ENCODE measurements at regions not wholly inside any gene's neighbourhood (a gene's known extent, or its start where the extent isn't known, plus 50 kb on each side); places are given as distances from the start of the nearest gene placed in this dataset.
"Not testable (repeated sequence)": the region's sequence is repeated elsewhere in the genome, so short reads cannot be mapped to it uniquely, and the experiment has no call there.

DNA sequence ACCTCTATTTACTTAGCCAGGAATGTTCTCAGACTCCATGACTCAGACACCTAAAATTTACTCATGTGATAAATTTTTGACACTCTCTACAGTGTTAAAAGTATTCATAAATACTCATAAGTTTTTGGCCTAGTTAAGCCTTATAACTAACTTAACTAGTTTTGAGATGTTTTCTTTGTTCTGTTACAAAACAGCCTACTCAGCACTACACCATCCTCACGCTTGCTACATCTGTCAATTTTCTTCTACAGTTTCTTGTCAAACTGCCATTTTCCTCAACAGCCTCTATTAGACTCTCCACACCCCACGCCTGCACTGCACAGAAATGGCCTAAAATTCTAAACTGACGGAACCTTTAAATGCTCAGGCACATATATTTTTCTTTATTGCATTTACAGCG, 195.5 kb downstream of the ANXA1 start:
- no peak for DNase-seq

DNA sequence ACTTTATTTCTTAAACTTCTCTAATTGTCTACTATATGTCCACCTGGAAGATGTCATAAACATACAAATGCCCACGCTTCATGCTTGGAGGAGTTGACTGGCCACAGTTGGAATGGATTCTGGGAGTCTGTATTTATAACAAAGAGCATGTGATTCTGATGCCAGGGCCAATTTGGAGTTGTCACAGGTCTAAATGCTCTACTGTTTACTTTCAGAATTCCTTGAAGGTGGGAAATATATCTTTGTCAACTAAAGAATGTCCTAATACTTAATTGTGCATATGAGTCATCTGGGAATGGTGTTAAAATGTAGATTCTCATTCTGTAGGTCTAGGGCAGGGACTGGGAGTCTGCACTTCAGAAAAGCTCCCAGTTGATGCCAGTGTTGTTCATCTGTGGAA, 196.1 kb downstream of the ANXA1 start:
- DNase-seq: no peak

DNA sequence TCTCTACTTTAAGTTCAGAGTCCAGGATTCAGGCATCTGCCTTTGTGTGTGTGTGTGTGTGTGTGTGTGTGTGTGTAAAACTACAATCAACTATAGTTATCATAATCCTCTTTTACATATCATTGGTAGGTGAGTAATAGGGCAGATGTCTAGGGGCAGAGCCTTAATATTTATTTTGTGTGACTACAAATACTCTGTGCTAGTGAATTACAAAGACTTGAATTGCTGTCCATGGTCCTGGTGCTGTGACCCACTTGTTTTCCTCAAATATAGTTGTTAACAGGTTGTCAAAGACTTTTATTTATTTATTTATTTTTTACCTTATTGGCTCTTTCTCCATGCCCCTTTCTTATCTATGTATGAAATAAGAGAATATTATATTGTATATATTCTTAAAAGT, 196.8 kb downstream of the ANXA1 start:
- DNase-seq: no peak

- no peak for DNase-seq
Observed at GRCh38 chr9:73349476-73349875, 197.8 kb downstream of the ANXA1 start.

DNA sequence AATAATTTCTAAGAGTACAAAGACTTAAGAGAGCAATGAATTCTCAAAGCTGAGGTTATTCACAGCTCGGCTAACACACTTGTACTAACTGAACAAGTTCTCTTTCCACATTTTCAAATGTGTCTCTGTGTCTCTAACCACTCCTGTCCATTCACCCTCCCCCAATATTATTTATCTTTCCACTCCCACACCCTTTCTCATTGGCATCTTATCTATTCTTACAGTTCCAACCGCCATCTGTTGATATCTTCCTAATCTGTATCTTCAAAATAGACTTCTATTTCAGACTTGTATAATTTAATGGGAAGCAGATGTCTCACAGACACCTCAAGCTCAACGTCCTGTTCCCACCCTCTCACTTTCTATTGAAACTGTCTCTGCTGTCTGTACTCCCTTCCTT, 205.9 kb downstream of the ANXA1 start:
- no peak for DNase-seq

DNA sequence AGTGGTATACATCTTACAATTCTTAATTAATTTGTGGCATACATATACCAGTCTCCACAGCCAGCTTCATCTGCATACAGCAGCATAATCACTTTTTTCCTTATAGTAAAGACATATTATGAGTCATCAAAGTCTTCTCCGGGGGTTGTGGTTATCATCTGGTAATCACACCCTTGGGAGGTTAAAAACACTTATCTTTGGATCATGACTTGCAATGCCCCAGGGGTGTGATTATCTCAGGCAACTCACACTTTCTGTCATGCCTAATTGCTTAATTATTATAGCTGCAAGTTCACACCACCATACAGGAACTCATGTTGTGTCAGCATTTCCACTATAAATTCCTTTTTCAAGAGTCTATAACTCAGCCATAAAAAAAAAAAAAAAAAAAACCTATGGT, 218.4 kb downstream of the ANXA1 start:
- no peak for DNase-seq

GRCh38 chr9:73371801-73372200, 220.1 kb downstream of the ANXA1 start:
- DNase-seq: no peak

- DNase-seq: no peak
Observed at GRCh38 chr9:73380411-73380810, 228.7 kb downstream of the ANXA1 start.

- no peak for DNase-seq
Observed at GRCh38 chr9:73402081-73403028, 250.7 kb downstream of the ANXA1 start.

- DNase-seq: no peak
Observed at GRCh38 chr9:73411494-73411893, 259.8 kb downstream of the ANXA1 start.

DNA sequence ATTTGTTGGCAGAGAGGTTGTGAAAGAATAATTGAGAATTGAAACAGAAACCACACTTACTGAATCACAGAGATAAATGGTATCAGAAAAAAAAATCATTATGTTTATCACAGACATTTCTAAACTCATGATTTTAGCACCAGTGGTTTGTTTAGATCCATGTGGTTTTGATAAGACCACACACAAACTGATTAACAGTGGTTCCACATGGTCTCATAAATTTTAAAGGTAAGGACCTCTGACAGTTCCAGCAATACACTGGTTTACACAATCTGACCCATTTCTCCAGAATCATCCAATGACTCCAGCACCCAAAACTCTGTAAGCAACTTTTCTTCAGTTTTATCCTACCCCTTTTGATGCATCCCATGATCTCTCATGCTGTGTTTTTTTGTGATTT, 261.2 kb downstream of the ANXA1 start:
- no peak for DNase-seq

DNA sequence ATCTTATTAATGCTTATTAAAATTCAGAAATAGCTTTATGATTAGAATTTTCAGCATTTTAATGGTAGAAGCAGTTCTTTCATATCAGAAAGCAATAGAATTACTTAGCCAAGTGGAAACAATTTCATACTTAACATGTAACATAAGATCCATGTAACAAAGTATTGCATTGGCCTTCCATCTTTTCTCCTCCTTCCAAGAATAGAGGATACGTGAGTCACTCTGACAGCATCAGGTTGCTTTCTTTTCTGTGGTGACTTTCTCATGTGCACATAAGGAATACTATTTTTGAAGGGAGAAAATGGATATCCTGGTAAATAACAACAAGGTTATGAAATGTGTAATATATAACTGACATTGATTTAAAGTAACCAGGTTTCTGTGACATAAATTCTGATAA, 272.2 kb downstream of the ANXA1 start:
- no peak for DNase-seq

DNA sequence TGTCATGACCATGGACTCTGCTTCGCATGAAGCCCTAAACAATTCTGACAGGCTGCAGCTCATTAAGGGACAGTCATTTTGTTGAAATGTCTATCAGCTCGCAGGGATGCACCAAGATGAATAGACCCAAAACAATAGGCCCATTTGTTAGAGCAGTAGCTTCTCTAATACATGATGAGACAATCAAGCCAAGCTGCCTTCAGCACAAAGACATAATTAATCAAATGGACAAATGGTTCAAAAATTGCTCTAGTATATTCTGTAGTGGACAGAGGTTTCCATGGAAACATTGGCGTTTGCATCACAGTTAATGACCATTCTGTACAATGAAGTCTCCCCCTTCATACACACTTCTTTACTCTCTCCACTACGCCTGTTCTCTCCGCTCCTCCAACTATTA, 274.6 kb downstream of the ANXA1 start:
- DNase-seq: no peak

DNA sequence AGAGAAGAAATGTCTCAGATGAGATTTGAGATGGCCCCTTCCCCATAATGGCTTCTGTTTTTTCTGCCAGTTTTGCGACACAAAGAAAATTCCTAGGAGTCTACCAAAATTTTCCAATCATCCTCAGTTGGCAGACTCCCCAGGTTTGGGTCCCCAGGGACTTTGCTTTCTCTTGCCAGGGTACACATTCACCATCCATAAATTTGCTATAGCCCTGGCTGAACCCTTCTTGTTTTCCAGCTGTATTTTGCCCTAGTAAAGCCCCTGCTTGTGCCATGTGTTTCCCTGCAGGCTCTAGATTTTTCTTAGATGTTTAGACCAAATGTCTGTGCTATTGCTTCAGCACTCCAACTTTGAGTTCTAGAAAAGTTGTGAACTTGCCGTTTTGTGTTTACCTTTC, 283.2 kb downstream of the ANXA1 start:
- no peak for DNase-seq

GRCh38 chr9:73437758-73438157, 286.1 kb downstream of the ANXA1 start:
- DNase-seq: no peak

GRCh38 chr9:73439839-73440238, 288.2 kb downstream of the ANXA1 start:
- not testable (repeated sequence) for DNase-seq

DNA sequence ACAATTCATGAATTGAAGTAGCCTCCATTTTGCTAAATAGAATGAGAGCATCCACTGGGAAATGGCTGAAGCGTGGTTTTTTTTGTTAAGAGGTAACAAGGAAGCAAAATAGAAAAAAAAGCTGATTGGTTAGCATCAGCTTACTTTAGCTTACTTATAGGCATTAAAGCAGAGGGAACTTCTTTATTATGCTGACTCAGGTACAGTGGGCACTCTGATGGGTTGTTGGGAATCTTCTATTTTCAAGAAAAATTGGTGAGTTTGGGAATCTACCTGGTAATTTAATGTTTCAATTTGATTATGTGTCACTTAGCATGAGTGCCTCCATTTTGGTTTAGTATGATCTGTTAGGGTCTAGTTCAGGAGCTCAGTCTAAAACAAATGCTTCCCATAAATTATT, 289.6 kb downstream of the ANXA1 start:
- DNase-seq: no peak

DNA sequence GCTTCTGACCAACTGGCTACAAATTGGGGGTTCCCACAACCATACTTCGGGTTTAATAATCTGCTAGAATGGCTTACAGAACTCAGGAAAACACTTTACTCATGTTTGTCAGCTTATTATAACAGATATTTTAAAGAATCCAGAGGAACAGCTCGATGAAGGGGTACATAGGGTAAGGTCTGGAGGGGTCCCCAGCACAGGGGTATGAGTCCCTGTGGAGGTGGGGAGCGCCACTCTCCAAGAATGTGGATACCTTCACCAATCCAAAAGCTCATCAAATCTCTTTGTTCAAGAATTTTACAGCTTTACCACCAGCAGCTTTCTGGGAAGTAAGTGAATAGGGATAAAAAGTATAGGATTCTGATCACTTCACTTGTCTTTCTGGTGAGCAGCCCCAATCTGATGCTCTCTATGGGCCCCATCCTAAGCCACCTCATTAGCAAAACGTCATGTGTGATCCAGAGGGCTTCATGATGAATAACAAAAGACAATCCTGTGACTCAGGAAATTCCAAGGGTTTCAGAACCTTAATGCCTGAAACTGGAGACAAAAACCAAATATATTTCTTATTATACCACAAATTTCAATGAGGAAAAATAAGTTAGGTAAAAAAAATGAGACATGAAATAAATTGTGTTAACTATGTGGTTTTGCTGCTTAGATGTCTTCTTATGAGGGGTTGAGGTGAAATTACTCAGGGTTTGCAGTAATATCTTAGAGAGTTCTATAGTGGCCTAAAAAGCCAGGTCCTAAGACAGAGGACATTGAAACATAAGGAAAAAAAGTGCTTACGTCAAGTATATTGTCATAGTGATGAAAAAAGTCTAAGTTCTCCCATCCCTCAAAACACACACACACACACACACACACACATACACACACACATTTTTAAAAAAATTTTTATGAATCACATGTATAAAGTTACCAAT, 290.5 kb downstream of the ANXA1 start:
- no peak for DNase-seq

DNA sequence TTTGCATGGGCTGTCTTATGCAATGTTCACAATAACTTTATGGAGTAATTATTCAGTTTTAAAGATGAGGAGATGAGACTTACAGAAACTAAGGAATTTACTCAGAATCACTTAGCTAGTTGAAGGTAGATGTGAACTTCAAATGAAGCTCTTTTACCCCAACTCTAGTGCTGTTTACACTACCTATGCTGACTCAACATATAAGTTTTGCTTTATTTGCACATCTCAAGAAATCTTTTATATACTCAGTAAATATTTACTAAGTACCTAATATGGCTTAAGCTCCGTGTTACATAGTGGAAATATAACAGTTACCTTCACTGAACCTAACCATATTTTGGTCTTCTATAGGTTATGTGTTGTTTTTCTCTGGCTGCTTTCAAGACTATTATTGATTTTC, 293.2 kb downstream of the ANXA1 start:
- DNase-seq: no peak

DNA sequence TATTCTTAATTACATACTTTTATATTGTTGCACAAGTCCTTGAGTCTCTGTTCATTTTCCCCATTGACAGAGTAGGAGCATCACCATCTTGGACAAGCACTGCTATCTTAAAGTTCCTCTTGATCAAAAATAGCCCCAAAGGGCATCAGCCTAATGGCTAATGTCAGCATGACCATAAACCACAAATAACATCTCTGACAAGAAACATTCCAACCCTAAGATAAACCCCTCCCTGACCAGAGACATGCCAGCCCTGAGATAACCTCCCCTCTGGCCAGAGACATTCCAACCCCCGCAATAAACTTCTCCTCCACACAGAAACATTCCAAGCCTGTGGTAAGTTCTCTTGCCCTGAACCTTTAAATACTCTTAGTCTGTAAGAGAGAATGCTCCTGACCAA, 293.7 kb downstream of the ANXA1 start:
- not testable (repeated sequence) for DNase-seq

- no peak for DNase-seq
Observed at GRCh38 chr9:73446306-73446705, 294.6 kb downstream of the ANXA1 start.

DNA sequence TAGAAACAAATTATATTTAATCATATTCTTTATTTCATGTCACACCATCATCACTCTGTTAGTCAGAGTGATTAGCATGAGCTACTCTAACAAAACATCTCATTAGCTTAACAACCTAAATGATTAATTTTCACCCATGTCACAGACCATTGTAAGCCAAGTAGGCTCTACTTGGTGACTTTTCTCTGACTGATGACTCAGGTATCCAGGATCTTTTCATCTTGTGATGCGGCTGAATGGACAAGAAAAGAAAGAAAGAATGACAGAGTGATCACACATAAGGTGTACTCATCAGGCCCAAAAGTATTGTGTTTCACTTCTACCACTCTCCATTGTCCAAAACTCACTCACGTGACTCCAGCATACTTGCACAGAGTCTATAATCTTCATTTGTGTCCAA, 299.3 kb downstream of the ANXA1 start:
- DNase-seq: no peak

DNA sequence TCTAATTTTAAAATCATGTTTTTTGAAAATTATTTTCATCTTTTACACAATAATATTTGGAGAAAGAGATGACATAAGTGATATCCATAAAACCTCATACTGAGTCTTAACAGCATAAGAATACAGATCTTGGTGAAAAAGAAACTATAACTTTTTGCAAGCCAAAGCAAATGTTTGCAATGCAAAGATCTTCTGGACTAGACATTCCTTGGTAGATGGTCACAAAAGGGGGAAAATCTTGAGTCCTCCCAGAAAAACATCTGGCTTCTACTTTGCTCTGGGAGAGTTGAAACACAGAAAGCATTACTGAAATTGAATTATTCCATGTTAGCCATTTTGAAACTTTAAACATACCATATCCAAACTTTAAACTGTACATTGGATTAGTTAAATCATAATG, 308.2 kb downstream of the ANXA1 start:
- no peak for DNase-seq

GRCh38 chr9:73468716-73469115, 317.1 kb downstream of the ANXA1 start:
- no peak for DNase-seq

All from CD4-positive, alpha-beta T cell treated with Interleukin-21 for 1 hour (primary cell).